Liver (tissue), 8 donors: ENCODE measurements at regions not wholly inside any gene's neighbourhood (a gene's known extent, or its start where the extent isn't known, plus 50 kb on each side); places are given as distances from the start of the nearest gene placed in this dataset.

Experiments used
- DNase-seq: peaks from one replicate; pipeline ENCODE4 v3.0.0-alpha.2; 2017; ENCODE audit warnings: low spot score
- H3K27ac ChIP-seq, 2 donors: one replicate each; pipeline ENCODE4 v1.7.0; 2013; ENCODE audit warnings: inconsistent platforms in 2 of 2, low read length in 2 of 2, control low read depth in 1 of 2, low read depth in 1 of 2, mild to moderate bottlenecking in 1 of 2
- H3K27me3 ChIP-seq, 4 donors: one replicate each; pipeline versions ENCODE4 v1.6.1 to v1.7.0; 2013; ENCODE audit warnings: low read length in 3 of 4, inconsistent platforms in 1 of 4, mild to moderate bottlenecking in 1 of 4, moderate library complexity in 1 of 4; ENCODE audit not compliant: control insufficient read depth in 4 of 4, insufficient read depth in 4 of 4
- H3K36me3 ChIP-seq, 4 donors: one replicate each; pipeline versions ENCODE4 v1.6.1 to v1.7.0; 2013; ENCODE audit warnings: low read length in 3 of 4, mild to moderate bottlenecking in 3 of 4, low read depth in 1 of 4, moderate library complexity in 1 of 4; ENCODE audit not compliant: control insufficient read depth in 4 of 4, insufficient read depth in 3 of 4
- H3K4me1 ChIP-seq, 4 donors: one replicate each; pipeline versions ENCODE4 v1.6.1 to v1.7.0; 2013; ENCODE audit warnings: low read length in 3 of 4, mild to moderate bottlenecking in 3 of 4, moderate library complexity in 1 of 4; ENCODE audit not compliant: control insufficient read depth in 4 of 4, insufficient read depth in 4 of 4
- H3K4me3 ChIP-seq, 3 donors: one replicate each; pipeline versions ENCODE4 v1.6.1 to v1.7.0; 2013; ENCODE audit warnings: low read length in 3 of 3, control low read depth in 1 of 3, low read depth in 1 of 3, mild to moderate bottlenecking in 1 of 3
- H3K9ac ChIP-seq, 2 donors: one replicate each; pipeline ENCODE4 v1.7.0; 2013; ENCODE audit warnings: low read length in 2 of 2, mild to moderate bottlenecking in 2 of 2, moderate library complexity in 2 of 2, control low read depth in 1 of 2, low read depth in 1 of 2
- H3K9me3 ChIP-seq, 4 donors: one replicate each; pipeline versions ENCODE4 v1.6.1 to v1.7.0; 2013; ENCODE audit warnings: low read length in 3 of 4; ENCODE audit not compliant: control insufficient read depth in 4 of 4
- FOXA1 ChIP-seq: IDR thresholded peaks from 2 replicates; pipeline ENCODE4 v1.6.1; 2016; ENCODE audit warnings: antibody characterized with exemption
- FOXA2 ChIP-seq: IDR thresholded peaks from 2 replicates; pipeline ENCODE4 v1.6.1; 2016; ENCODE audit warnings: antibody characterized with exemption
- GABPA ChIP-seq, 2 donors: IDR thresholded peaks in 1 of 2; conservative IDR thresholded peaks in 1 of 2; 2 replicates each; pipeline ENCODE4 v1.6.1; 2016; ENCODE audit warnings: antibody characterized with exemption in 2 of 2, mild to moderate bottlenecking in 1 of 2, moderate library complexity in 1 of 2
- HNF4A ChIP-seq, 2 donors: conservative IDR thresholded peaks; 2 replicates each; pipeline ENCODE4 v1.6.1; 2016; ENCODE audit warnings: antibody characterized with exemption in 2 of 2, mild to moderate bottlenecking in 2 of 2
- HNF4G ChIP-seq: IDR thresholded peaks from 2 replicates; pipeline ENCODE4 v1.6.1; 2016; ENCODE audit warnings: antibody characterized with exemption
- JUND ChIP-seq, 2 donors: IDR thresholded peaks; 2 replicates each; pipeline ENCODE4 v1.6.1; 2016; ENCODE audit warnings: antibody characterized with exemption in 2 of 2
- NR2F2 ChIP-seq: IDR thresholded peaks from 2 replicates; pipeline ENCODE4 v1.6.1; 2016; ENCODE audit warnings: antibody characterized with exemption
- RAD21 ChIP-seq, 2 donors: IDR thresholded peaks; 2 replicates each; pipeline ENCODE4 v1.6.1; 2016; ENCODE audit warnings: antibody characterized with exemption in 2 of 2, mild to moderate bottlenecking in 2 of 2
- RXRA ChIP-seq, 2 donors: IDR thresholded peaks; 2 replicates each; pipeline ENCODE4 v1.6.1; 2017 to 2018; ENCODE audit warnings: antibody characterized with exemption in 2 of 2, mild to moderate bottlenecking in 1 of 2
- SP1 ChIP-seq: IDR thresholded peaks from 2 replicates; pipeline ENCODE4 v1.6.1; 2018; ENCODE audit warnings: antibody characterized with exemption, mild to moderate bottlenecking
- TAF1 ChIP-seq: conservative IDR thresholded peaks from 2 replicates; pipeline ENCODE4 v1.6.1; 2016; ENCODE audit warnings: antibody characterized with exemption, mild to moderate bottlenecking
- YY1 ChIP-seq: IDR thresholded peaks from 2 replicates; pipeline ENCODE4 v1.6.1; 2016; ENCODE audit warnings: antibody characterized with exemption, mild to moderate bottlenecking
- WGBS: extraction: QIAGEN DNeasy Blood & Tissue Kit; methylation state at CpG from one replicate; pipeline ENCODE4 v1.1.7; 2013; 5-methylcytosine and 5-hydroxymethylcytosine counted together
- TF ChIP-seq, protein P1 (sequence below): IDR thresholded peaks from 2 replicates; pipeline ENCODE4 v1.6.1; 2016; ENCODE audit warnings: antibody characterized with exemption
- TF ChIP-seq, protein P2 (sequence below): IDR thresholded peaks from 2 replicates; pipeline ENCODE4 v1.6.1; 2016; ENCODE audit warnings: antibody characterized with exemption
- TF ChIP-seq, protein P3 (sequence below): IDR thresholded peaks from 2 replicates; pipeline ENCODE4 v1.6.1; 2016; ENCODE audit warnings: antibody characterized with exemption
- TF ChIP-seq, protein P4 (sequence below): fragments of 150-350 bp; IDR thresholded peaks from 2 replicates; pipeline ENCODE4 v1.5.1; 2017; ENCODE audit warnings: improper control_type of control experiment, low read depth, low read length; ENCODE audit not compliant: missing input control
- donor health status: healthy.
- donor health status: healthy.
- donor health status: healthy.
- donor health status: healthy.
- donor health status: healthy.

DNA sequence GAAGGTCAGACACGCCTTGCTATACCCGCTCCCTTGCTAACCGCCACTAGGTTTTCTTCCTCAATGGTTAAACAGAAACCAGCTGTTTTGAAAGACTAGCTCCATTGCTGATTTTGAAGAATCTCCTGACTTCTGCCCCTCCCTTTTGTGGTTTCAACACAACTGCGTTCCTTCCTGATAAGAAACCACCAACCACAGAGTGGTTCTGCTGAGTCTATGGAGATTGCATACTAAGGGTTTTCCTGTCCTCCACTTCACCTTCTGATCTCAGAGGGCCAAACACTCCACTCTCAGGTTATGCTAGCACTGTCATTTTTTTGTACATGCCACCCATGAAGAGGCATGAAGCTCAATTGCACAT is 207.9 kb downstream of the MYLK4 start:
- H3K4me1 ChIP-seq, result no peaks in the 10 kb centered on the region
- no peaks in the 10 kb centered on the region for H3K36me3 ChIP-seq
- H3K27me3 ChIP-seq, result no peaks in the 10 kb centered on the region
- TF ChIP-seq JUND (IDR thresholded peaks at IDR 0.05) (no peak), YY1 (no peak), NR2F2 (no peak), FOXA1 (no peak), RXRA (IDR thresholded peaks at IDR 0.05) (no peak), HNF4G (no peak), HNF4A (conservative IDR thresholded peaks at IDR 0.05) (no peak), FOXA2 (no peak), SP1 (no peak), RAD21 (IDR thresholded peaks at IDR 0.05) (no peak)
- TF ChIP-seq, protein P1, sequence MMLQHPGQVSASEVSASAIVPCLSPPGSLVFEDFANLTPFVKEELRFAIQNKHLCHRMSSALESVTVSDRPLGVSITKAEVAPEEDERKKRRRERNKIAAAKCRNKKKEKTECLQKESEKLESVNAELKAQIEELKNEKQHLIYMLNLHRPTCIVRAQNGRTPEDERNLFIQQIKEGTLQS, result no peak
- TF ChIP-seq, protein P2, sequence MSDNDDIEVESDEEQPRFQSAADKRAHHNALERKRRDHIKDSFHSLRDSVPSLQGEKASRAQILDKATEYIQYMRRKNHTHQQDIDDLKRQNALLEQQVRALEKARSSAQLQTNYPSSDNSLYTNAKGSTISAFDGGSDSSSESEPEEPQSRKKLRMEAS, result no peak
- TF ChIP-seq, protein P3, sequence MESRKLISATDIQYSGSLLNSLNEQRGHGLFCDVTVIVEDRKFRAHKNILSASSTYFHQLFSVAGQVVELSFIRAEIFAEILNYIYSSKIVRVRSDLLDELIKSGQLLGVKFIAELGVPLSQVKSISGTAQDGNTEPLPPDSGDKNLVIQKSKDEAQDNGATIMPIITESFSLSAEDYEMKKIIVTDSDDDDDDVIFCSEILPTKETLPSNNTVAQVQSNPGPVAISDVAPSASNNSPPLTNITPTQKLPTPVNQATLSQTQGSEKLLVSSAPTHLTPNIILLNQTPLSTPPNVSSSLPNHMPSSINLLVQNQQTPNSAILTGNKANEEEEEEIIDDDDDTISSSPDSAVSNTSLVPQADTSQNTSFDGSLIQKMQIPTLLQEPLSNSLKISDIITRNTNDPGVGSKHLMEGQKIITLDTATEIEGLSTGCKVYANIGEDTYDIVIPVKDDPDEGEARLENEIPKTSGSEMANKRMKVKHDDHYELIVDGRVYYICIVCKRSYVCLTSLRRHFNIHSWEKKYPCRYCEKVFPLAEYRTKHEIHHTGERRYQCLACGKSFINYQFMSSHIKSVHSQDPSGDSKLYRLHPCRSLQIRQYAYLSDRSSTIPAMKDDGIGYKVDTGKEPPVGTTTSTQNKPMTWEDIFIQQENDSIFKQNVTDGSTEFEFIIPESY, result no peak
- TF ChIP-seq, protein P4, sequence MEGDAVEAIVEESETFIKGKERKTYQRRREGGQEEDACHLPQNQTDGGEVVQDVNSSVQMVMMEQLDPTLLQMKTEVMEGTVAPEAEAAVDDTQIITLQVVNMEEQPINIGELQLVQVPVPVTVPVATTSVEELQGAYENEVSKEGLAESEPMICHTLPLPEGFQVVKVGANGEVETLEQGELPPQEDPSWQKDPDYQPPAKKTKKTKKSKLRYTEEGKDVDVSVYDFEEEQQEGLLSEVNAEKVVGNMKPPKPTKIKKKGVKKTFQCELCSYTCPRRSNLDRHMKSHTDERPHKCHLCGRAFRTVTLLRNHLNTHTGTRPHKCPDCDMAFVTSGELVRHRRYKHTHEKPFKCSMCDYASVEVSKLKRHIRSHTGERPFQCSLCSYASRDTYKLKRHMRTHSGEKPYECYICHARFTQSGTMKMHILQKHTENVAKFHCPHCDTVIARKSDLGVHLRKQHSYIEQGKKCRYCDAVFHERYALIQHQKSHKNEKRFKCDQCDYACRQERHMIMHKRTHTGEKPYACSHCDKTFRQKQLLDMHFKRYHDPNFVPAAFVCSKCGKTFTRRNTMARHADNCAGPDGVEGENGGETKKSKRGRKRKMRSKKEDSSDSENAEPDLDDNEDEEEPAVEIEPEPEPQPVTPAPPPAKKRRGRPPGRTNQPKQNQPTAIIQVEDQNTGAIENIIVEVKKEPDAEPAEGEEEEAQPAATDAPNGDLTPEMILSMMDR, result no peak
- H3K4me3 ChIP-seq, result no peak overlapping the region
- no peak overlapping the region for H3K27ac ChIP-seq
- 66% methylated on average over 4 of the region's 4 CpGs for WGBS
- no peak for DNase-seq
- no peak overlapping the region for H3K9ac ChIP-seq
- peaks cover 0 to 2% (median 0%) of the 10 kb centered on the region in 4 donors for H3K9me3 ChIP-seq

DNA sequence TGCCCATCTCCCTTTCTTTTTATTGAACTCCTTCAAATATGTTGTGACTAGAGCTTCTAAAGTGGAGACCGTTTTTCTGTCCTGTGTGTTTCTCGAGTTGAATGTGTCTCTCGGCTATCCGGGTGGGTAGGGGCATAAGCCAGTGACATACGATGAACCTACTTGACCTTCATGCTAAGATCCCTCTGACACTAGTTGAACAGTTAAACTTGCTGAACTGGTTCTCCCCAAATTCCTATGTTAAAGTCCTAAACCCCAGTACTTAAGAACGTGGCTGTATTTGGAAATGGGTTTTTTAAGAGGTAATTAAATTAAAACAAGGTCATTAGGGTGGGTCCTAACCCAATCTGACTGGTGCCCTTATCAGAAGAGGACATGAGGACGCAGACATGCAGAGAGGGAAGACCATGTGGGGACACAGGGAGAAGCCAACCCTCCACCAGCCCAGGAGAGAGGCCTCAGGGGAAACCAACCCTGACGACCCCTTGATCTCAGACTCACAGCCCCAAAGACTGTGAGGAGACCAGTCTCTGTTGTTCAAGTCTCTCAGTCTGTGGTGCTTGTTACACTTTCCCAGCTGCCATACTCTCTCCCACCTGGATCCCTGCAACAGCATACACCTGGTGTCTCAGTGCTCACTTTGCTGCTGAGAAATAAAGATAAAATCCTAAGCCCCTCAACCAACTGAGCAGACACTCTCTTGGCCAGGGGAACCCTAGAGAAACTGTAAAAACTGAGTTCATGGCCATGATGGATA is 208.4 kb downstream of the MYLK4 start:
- H3K9ac ChIP-seq, result no peak overlapping the region
- no peaks in the 10 kb centered on the region for H3K9me3 ChIP-seq
- no peaks in the 10 kb centered on the region for H3K4me1 ChIP-seq
- no peak for DNase-seq
- WGBS, result 78% methylated on average over 8 of the region's 8 CpGs
- H3K36me3 ChIP-seq, result no peaks in the 10 kb centered on the region
- no peaks in the 10 kb centered on the region for H3K27me3 ChIP-seq
- TF ChIP-seq GABPA (IDR thresholded peaks at IDR 0.05 in 1 of 2, conservative IDR thresholded peaks at IDR 0.05 in 1 of 2) (no peak), FOXA1 (no peak), NR2F2 (no peak), TAF1 (no peak)
- TF ChIP-seq, protein P3, result no peak
- H3K4me3 ChIP-seq, result no peak overlapping the region
- H3K27ac ChIP-seq, result no peak overlapping the region
